SK-N-SH (cell line): ENCODE measurements at regions not wholly inside any gene's neighbourhood (a gene's known extent, or its start where the extent isn't known, plus 50 kb on each side); places are given as distances from the start of the nearest gene placed in this dataset.

Source experiments
- CTCF ChIA-PET: fragments of 300-600, 350-600 bp; formaldehyde crosslinking; extraction: SDS; loops from one replicate; lab custom pipeline; 2021; lab: Yijun Ruan, JAX
- POLR2A ChIA-PET: fragments of 350-600 bp; sonication (Branson Sonifier 250); formaldehyde crosslinking; extraction: SDS; loops from one replicate; lab custom pipeline; 2020; ENCODE audit warnings: antibody characterized with exemption, inconsistent platforms; lab: Yijun Ruan, JAX
- DNase-seq: peaks from one replicate; pipeline ENCODE4 v3.0.0; 2012
- H2AFZ ChIP-seq: fragments of 200-600 bp; sonication (generic); 2 replicates; pipeline ENCODE4 v1.8.1; 2016; ENCODE audit warnings: antibody characterized with exemption, mild to moderate bottlenecking, low read depth
- H3F3A ChIP-seq: fragments of 200-600 bp; sonication (generic); replicated peaks from 2 replicates; pipeline ENCODE3; 2016; ENCODE audit warnings: antibody characterized with exemption, mild to moderate bottlenecking; ENCODE audit not compliant: insufficient read depth
- H3K27ac ChIP-seq, 2 experiments: fragments of 200-500 bp in 1 of 2; fragments of 200-600 bp in 1 of 2; sonication (Bioruptor generic) in 1 of 2; sonication (generic), shearing (Covaris generic) in 1 of 2; 2 replicates each; pipeline versions ENCODE4 v1.5.1 to v1.6.1; 2014 to 2016; ENCODE audit warnings: low read depth in 2 of 2, inconsistent platforms in 1 of 2, low read length in 1 of 2, mild to moderate bottlenecking in 1 of 2, mixed read lengths in 1 of 2
- H3K27me3 ChIP-seq: fragments of 200-600 bp; sonication (generic), shearing (Covaris generic); 2 replicates; pipeline ENCODE4 v1.6.1; 2016; ENCODE audit warnings: mixed run types; ENCODE audit not compliant: insufficient read depth
- H3K36me3 ChIP-seq, 2 experiments: fragments of 200-500 bp in 1 of 2; fragments of 200-600 bp in 1 of 2; sonication (Bioruptor generic) in 1 of 2; sonication (generic) in 1 of 2; replicated peaks in 1 of 2; 2 replicates each; pipeline versions ENCODE3 to v1.5.1; 2014 to 2016; ENCODE audit warnings: low read length in 1 of 2, mild to moderate bottlenecking in 1 of 2; ENCODE audit not compliant: insufficient read depth in 2 of 2, control insufficient read depth in 1 of 2
- H3K4me1 ChIP-seq, 2 experiments: fragments of 200-500 bp in 1 of 2; fragments of 200-600 bp in 1 of 2; sonication (Bioruptor generic) in 1 of 2; sonication (generic), shearing (Covaris generic) in 1 of 2; 2 replicates each; pipeline versions ENCODE4 v1.5.1 to v1.6.1; 2014 to 2016; ENCODE audit warnings: low read depth in 1 of 2, low read length in 1 of 2, mixed run types in 1 of 2; ENCODE audit not compliant: insufficient read depth in 2 of 2, control insufficient read depth in 1 of 2
- H3K4me2 ChIP-seq: fragments of 200-600 bp; sonication (generic), shearing (Covaris generic); 2 replicates; pipeline ENCODE4 v1.6.1; 2017; ENCODE audit warnings: mixed run types
- H3K4me3 ChIP-seq, 2 experiments: fragments of 200-500 bp in 1 of 2; fragments of 200-600 bp in 1 of 2; sonication (Bioruptor generic) in 1 of 2; sonication (generic), shearing (Covaris generic) in 1 of 2; 2 replicates each; pipeline versions ENCODE4 v1.5.1 to v1.8.1; 2014 to 2016; ENCODE audit warnings: low read depth in 2 of 2, inconsistent platforms in 1 of 2, low read length in 1 of 2, mild to moderate bottlenecking in 1 of 2, mixed read lengths in 1 of 2, moderate library complexity in 1 of 2
- H3K79me2 ChIP-seq: fragments of 200-600 bp; sonication (generic); 2 replicates; pipeline ENCODE4 v1.8.1; 2017; ENCODE audit warnings: mild to moderate bottlenecking; ENCODE audit not compliant: insufficient read depth
- H3K9ac ChIP-seq: fragments of 200-600 bp; sonication (generic); 2 replicates; pipeline ENCODE4 v1.6.1; 2017; ENCODE audit warnings: mixed run types
- H3K9me2 ChIP-seq: fragments of 200-600 bp; sonication (generic); 2 replicates; pipeline ENCODE4 v1.6.1; 2017; ENCODE audit warnings: mixed run types
- H3K9me3 ChIP-seq: fragments of 200-600 bp; sonication (generic); 2 replicates; pipeline ENCODE4 v1.6.1; 2017; ENCODE audit warnings: mixed run types, mild to moderate bottlenecking, moderate library complexity
- H4K20me1 ChIP-seq: fragments of 200-600 bp; sonication (generic); 2 replicates; pipeline ENCODE4 v1.6.1; 2017; ENCODE audit warnings: mild to moderate bottlenecking, mixed run types; ENCODE audit not compliant: insufficient read depth
- CTCF ChIP-seq: fragments of 200-600 bp; sonication (generic); IDR thresholded peaks from 2 replicates; pipeline ENCODE4 v1.6.1; 2017; ENCODE audit warnings: antibody characterized with exemption, mild to moderate bottlenecking, moderate library complexity
- ELF1 ChIP-seq: IDR thresholded peaks from 2 replicates; pipeline ENCODE4 v1.4.0; 2012
- EP300 ChIP-seq, 2 experiments: IDR thresholded peaks; 2 replicates each; pipeline versions ENCODE4 v1.4.0 to v1.6.1; 2012; ENCODE audit warnings: borderline replicate concordance in 1 of 2, low read depth in 1 of 2, low read length in 1 of 2
- EZH2phosphoT487 ChIP-seq: fragments of 200-600 bp; sonication (generic); IDR thresholded peaks from 2 replicates; pipeline ENCODE4 v1.6.1; 2017; ENCODE audit warnings: low read depth, mixed run types, mild to moderate bottlenecking, antibody characterized with exemption, moderate library complexity, borderline replicate concordance
- FOXJ3 ChIP-seq: sonication (generic); formaldehyde crosslinking; IDR thresholded peaks from 2 replicates; pipeline ENCODE4 v1.5.1; 2020; ENCODE audit warnings: mild to moderate bottlenecking, missing genetic modification reagents
- GATA2 ChIP-seq: sonication (generic); formaldehyde crosslinking; IDR thresholded peaks from 2 replicates; pipeline ENCODE4 v1.5.0; 2020; ENCODE audit warnings: mild to moderate bottlenecking, missing genetic modification reagents
- NFIC ChIP-seq: IDR thresholded peaks from 2 replicates; pipeline ENCODE4 v1.4.0; 2012; ENCODE audit warnings: borderline replicate concordance
- POLR2AphosphoS5 ChIP-seq: IDR thresholded peaks from 2 replicates; pipeline ENCODE4 v1.6.1; 2012; ENCODE audit warnings: low read depth, low read length
- RCOR1 ChIP-seq: fragments of 150-350 bp; IDR thresholded peaks from 2 replicates; pipeline ENCODE4 v1.6.1; 2017; ENCODE audit warnings: antibody characterized with exemption, low read length
- REST ChIP-seq: IDR thresholded peaks from 2 replicates; pipeline ENCODE4 v1.6.1; 2012; ENCODE audit warnings: mild to moderate bottlenecking, low read depth, low read length, moderate library complexity
- RFX5 ChIP-seq: IDR thresholded peaks from 2 replicates; pipeline ENCODE4 v1.6.1; 2012; ENCODE audit warnings: mild to moderate bottlenecking, improper control_type of control experiment, low read length
- SIN3A ChIP-seq: IDR thresholded peaks from 2 replicates; pipeline ENCODE4 v1.6.1; 2012; ENCODE audit warnings: low read depth, mild to moderate bottlenecking, low read length, moderate library complexity, borderline replicate concordance
- TCF12 ChIP-seq: IDR thresholded peaks from 2 replicates; pipeline ENCODE4 v1.4.0; 2012
- USF1 ChIP-seq: IDR thresholded peaks from 2 replicates; pipeline ENCODE4 v1.4.0; 2012; ENCODE audit warnings: low read depth, borderline replicate concordance
- YY1 ChIP-seq: IDR thresholded peaks from 2 replicates; pipeline ENCODE4 v1.4.0; 2012; ENCODE audit warnings: low read depth, mild to moderate bottlenecking
- ZBTB33 ChIP-seq: IDR thresholded peaks from 2 replicates; pipeline ENCODE4 v1.4.0; 2012; ENCODE audit warnings: low read depth, borderline replicate concordance
- WGBS: methylation state at CpG from one replicate; pipeline ENCODE4 v1.1.6; 2017; ENCODE audit warnings: low lambda C conversion rate; 5-methylcytosine and 5-hydroxymethylcytosine counted together
- TF ChIP-seq, protein P1 (sequence below): fragments of 150-350 bp; IDR thresholded peaks from 2 replicates; pipeline ENCODE4 v1.6.1; 2016; ENCODE audit warnings: mild to moderate bottlenecking, low read depth, low read length
- TF ChIP-seq, protein P2 (sequence below): IDR thresholded peaks from 2 replicates; pipeline ENCODE4; 2012
- TF ChIP-seq, protein P3 (sequence below): fragments of 150-350 bp; IDR thresholded peaks from 2 replicates; pipeline ENCODE4 v1.6.1; 2017; ENCODE audit warnings: antibody characterized with exemption, low read length, low read depth, borderline replicate concordance

GRCh38 chr12:91983935-91984334, 161.7 kb downstream of the BTG1 start:
- TF ChIP-seq ELF1 (no peak), REST (no peak), GATA2 (CRISPR knock-in tag) (no peak), FOXJ3 (CRISPR knock-in tag) (no peak), RCOR1 (no peak), SIN3A (no peak), POLR2AphosphoS5 (no peak), USF1 (no peak), ZBTB33 (no peak), EP300 (IDR thresholded peaks at IDR 0.05; ENCODE audit: borderline replicate concordance in 1 of 2, low read depth in 1 of 2, low read length in 1 of 2) (no peak), YY1 (no peak), CTCF (no peak), EZH2phosphoT487 (no peak), NFIC (no peak), RFX5 (no peak), TCF12 (no peak)
- TF ChIP-seq, protein P1, sequence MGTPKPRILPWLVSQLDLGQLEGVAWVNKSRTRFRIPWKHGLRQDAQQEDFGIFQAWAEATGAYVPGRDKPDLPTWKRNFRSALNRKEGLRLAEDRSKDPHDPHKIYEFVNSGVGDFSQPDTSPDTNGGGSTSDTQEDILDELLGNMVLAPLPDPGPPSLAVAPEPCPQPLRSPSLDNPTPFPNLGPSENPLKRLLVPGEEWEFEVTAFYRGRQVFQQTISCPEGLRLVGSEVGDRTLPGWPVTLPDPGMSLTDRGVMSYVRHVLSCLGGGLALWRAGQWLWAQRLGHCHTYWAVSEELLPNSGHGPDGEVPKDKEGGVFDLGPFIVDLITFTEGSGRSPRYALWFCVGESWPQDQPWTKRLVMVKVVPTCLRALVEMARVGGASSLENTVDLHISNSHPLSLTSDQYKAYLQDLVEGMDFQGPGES: no peak
- TF ChIP-seq, protein P2, sequence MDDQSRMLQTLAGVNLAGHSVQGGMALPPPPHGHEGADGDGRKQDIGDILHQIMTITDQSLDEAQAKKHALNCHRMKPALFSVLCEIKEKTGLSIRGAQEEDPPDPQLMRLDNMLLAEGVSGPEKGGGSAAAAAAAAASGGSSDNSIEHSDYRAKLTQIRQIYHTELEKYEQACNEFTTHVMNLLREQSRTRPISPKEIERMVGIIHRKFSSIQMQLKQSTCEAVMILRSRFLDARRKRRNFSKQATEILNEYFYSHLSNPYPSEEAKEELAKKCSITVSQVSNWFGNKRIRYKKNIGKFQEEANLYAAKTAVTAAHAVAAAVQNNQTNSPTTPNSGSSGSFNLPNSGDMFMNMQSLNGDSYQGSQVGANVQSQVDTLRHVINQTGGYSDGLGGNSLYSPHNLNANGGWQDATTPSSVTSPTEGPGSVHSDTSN: no peak
- TF ChIP-seq, protein P3, sequence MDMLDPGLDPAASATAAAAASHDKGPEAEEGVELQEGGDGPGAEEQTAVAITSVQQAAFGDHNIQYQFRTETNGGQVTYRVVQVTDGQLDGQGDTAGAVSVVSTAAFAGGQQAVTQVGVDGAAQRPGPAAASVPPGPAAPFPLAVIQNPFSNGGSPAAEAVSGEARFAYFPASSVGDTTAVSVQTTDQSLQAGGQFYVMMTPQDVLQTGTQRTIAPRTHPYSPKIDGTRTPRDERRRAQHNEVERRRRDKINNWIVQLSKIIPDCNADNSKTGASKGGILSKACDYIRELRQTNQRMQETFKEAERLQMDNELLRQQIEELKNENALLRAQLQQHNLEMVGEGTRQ: no peak
- Histone ChIP-seq H3K9me2 (no peaks in the 10 kb centered on the region), H3K36me3 (no peaks in the 10 kb centered on the region), H3K4me3 (no peak overlapping the region), H3K4me1 (peaks cover 8 to 33% of the 10 kb centered on the region in 2 experiments; a peak in 3 of 4 replicates), H3K4me2 (no peak overlapping the region), H2AFZ (no peak overlapping the region), H3F3A (no peaks in the 10 kb centered on the region), H3K79me2 (no peaks in the 10 kb centered on the region), H3K27me3 (no peaks in the 10 kb centered on the region), H3K9ac (no peak overlapping the region), H3K9me3 (no peaks in the 10 kb centered on the region), H4K20me1 (no peaks in the 10 kb centered on the region), H3K27ac (no peak overlapping the region; a peak in 1 of 4 replicates)
- ChIA-PET POLR2A (interaction anchor here (2.0 kb wide), 1 partner anchor 162 kb away, joined by 4 read pairs; the partner anchor contains the start of gene BTG1), CTCF (interaction anchor here (0.9 to 1.6 kb wide), 2 partner anchors 10 to 602 kb away, joined by 3 read pairs; no protein-coding TSS in a partner anchor)
- no peak for DNase-seq
- WGBS: 93% methylated on average over 3 of the region's 3 CpGs
